GM23248 (cell line): ENCODE measurements at regions not wholly inside any gene's neighbourhood (a gene's known extent, or its start where the extent isn't known, plus 50 kb on each side); places are given as distances from the start of the nearest gene placed in this dataset.

ENCODE experiments used
- EZH2 ChIP-seq: fragments of 200-600 bp; sonication (generic); IDR thresholded peaks from 2 replicates; pipeline ENCODE4 v1.6.1; 2018; ENCODE audit warnings: antibody characterized with exemption, mild to moderate bottlenecking; ENCODE audit not compliant: insufficient read depth, poor library complexity, severe bottlenecking
- EZH2phosphoT487 ChIP-seq: fragments of 200-600 bp; sonication (generic); IDR thresholded peaks from 2 replicates; pipeline ENCODE4 v1.6.1; 2018; ENCODE audit warnings: antibody characterized with exemption, moderate library complexity, mild to moderate bottlenecking, low read depth; ENCODE audit not compliant: insufficient read depth

DNA sequence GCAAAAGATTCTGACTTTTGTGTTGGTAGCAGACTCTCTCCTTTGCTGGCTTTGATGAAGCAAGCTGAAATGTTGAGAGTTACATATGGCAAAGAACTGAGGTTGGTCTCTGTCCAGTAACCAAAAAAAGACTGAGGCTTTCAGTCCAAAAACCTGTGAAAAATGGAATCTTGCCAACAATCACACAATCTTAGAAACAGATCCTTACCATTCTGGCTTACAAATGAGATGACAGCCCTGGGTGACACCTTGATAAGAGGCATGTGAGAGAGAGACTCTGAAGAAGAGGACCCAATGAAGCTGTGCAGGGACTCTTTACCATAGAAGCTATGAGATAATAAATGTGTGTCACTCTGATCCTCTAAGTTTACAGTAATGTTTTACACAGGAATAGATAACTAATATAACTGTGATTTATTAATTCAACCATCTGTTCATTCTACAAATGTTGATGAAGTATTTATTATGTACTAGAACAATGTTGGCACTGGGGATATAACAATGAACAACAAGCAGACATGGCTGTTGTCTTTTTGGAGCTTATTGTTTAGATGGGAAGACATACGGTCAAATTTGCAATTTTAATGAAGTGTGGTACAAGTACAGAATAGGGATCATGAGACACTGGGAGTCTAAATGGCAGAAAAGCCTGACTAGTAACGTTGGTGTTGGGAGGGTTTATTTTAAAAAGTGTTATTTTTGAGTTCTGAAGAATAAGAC, 251.0 kb downstream of the OLFM3 start:
- TF ChIP-seq EZH2: no peak
- TF ChIP-seq EZH2phosphoT487: no peak
